Neural progenitor cell (in vitro differentiated cells): ENCODE measurements at regions not wholly inside any gene's neighbourhood (a gene's known extent, or its start where the extent isn't known, plus 50 kb on each side); places are given as distances from the start of the nearest gene placed in this dataset.

Experiments used
- CTCF ChIP-seq: fragments of 200-600 bp; sonication (generic); IDR thresholded peaks from 2 replicates; pipeline ENCODE4 v1.5.1; 2017; ENCODE audit warnings: antibody characterized with exemption, mild to moderate bottlenecking
- EZH2 ChIP-seq: fragments of 200-600 bp; sonication (generic); IDR thresholded peaks from 2 replicates; pipeline ENCODE4 v1.6.1; 2017; ENCODE audit warnings: antibody characterized with exemption, mild to moderate bottlenecking, moderate library complexity

GRCh38 chr1:185681034-185681633, 53.1 kb upstream of the HMCN1 start:
- TF ChIP-seq EZH2 (no peak), CTCF (peak; percentile 73)
